H1 (cell line): ENCODE measurements at regions not wholly inside any gene's neighbourhood (a gene's known extent, or its start where the extent isn't known, plus 50 kb on each side); places are given as distances from the start of the nearest gene placed in this dataset.

ENCODE experiments used
- CTCF ChIA-PET: fragments of 300-600 bp; sonication (Branson Sonifier 250); formaldehyde crosslinking; loops from one replicate; lab custom pipeline; 2021; ENCODE audit not compliant: partially characterized antibody; lab: Charles Lee
- POLR2A ChIA-PET: fragments of 300-600 bp; sonication (Branson Sonifier 250); formaldehyde crosslinking; loops from one replicate; lab custom pipeline; 2021; ENCODE audit warnings: inconsistent platforms; ENCODE audit not compliant: partially characterized antibody; lab: Charles Lee
- DNase-seq, 2 experiments: peaks; one replicate each; pipeline versions ENCODE4 v3.0.0 to v3.0.0-alpha.2; 2010 to 2022; ENCODE audit warnings: low spot score in 2 of 2, low read depth in 1 of 2, mixed read lengths in 1 of 2
- FAIRE-seq: peaks from 2 replicates; lab custom pipeline; 2011; peaks lifted over from hg19 to GRCh38; lab: Jason Lieb, UNC
- H2AFZ ChIP-seq: 2 replicates; pipeline ENCODE4 v1.8.1; 2012; ENCODE audit warnings: low read length, inconsistent platforms
- H2AK5ac ChIP-seq: 2 replicates; pipeline ENCODE4 v1.6.1; 2013; ENCODE audit warnings: low read depth, low read length
- H2BK120ac ChIP-seq: replicated peaks from 2 replicates; pipeline ENCODE3; 2013; ENCODE audit warnings: low read depth, low read length, inconsistent platforms
- H2BK12ac ChIP-seq: 2 replicates; pipeline ENCODE4 v1.6.1; 2013; ENCODE audit warnings: low read depth, low read length
- H2BK15ac ChIP-seq: 2 replicates; pipeline ENCODE4 v1.6.1; 2013; ENCODE audit warnings: low read length
- H2BK20ac ChIP-seq: 2 replicates; pipeline ENCODE4 v1.6.1; 2013; ENCODE audit warnings: low read length
- H2BK5ac ChIP-seq: 2 replicates; pipeline ENCODE4 v1.6.1; 2013; ENCODE audit warnings: low read depth, low read length
- H3K14ac ChIP-seq: 2 replicates; pipeline ENCODE4 v1.6.1; 2013; ENCODE audit warnings: inconsistent platforms; ENCODE audit not compliant: insufficient read length
- H3K18ac ChIP-seq: 2 replicates; pipeline ENCODE4 v1.6.1; 2013; ENCODE audit warnings: low read length; ENCODE audit errors: extremely low read depth
- H3K23ac ChIP-seq: 2 replicates; pipeline ENCODE4 v1.6.1; 2013; ENCODE audit warnings: inconsistent platforms; ENCODE audit not compliant: insufficient read length
- H3K23me2 ChIP-seq: 2 replicates; pipeline ENCODE4 v1.6.1; 2013; ENCODE audit warnings: low read depth, low read length
- H3K27ac ChIP-seq: 2 replicates; pipeline ENCODE4 v1.6.1; 2011; ENCODE audit warnings: low read depth, low read length, inconsistent platforms
- H3K27me3 ChIP-seq, 4 experiments: replicated peaks in 1 of 4; 1 replicate in 1 of 4; 2 replicates in 3 of 4; pipeline versions ENCODE4 v1.6.1 to v1.8.1; 2011 to 2013; ENCODE audit warnings: low read length in 3 of 4, mild to moderate bottlenecking in 3 of 4, inconsistent platforms in 2 of 4, mixed read lengths in 2 of 4, moderate library complexity in 1 of 4; ENCODE audit not compliant: control insufficient read depth in 3 of 4, insufficient read depth in 3 of 4; ENCODE audit errors: extremely low read depth in 1 of 4
- H3K36me3 ChIP-seq, 4 experiments: 2 replicates each; pipeline versions ENCODE4 v1.6.1 to v1.8.1; 2011 to 2013; ENCODE audit warnings: mild to moderate bottlenecking in 4 of 4, low read length in 3 of 4, moderate library complexity in 2 of 4, control low read depth in 1 of 4, inconsistent platforms in 1 of 4; ENCODE audit not compliant: insufficient read depth in 4 of 4, control insufficient read depth in 2 of 4
- H3K4ac ChIP-seq: replicated peaks from 2 replicates; pipeline ENCODE3; 2013; ENCODE audit warnings: low read length, low read depth, mixed read lengths, inconsistent platforms; ENCODE audit not compliant: insufficient read length
- H3K4me1 ChIP-seq, 4 experiments: replicated peaks in 1 of 4; 1 replicate in 1 of 4; 2 replicates in 3 of 4; pipeline versions ENCODE4 v1.6.1 to v1.8.1; 2011 to 2013; ENCODE audit warnings: low read length in 3 of 4, inconsistent platforms in 2 of 4, mixed read lengths in 1 of 4; ENCODE audit not compliant: insufficient read depth in 4 of 4, control insufficient read depth in 3 of 4
- H3K4me2 ChIP-seq, 2 experiments: 2 replicates each; pipeline versions ENCODE4 v1.6.1 to v1.8.1; 2011 to 2013; ENCODE audit warnings: low read depth in 2 of 2, low read length in 2 of 2, control low read depth in 1 of 2, inconsistent platforms in 1 of 2, mild to moderate bottlenecking in 1 of 2; ENCODE audit not compliant: insufficient read depth in 1 of 2
- H3K4me3 ChIP-seq, 4 experiments: fragments of 200-600, 300-600 bp in 1 of 4; sonication (generic), shearing (Covaris generic), sonication (Bioruptor Twin) in 1 of 4; 2 replicates each; pipeline versions ENCODE4 v1.5.1 to v1.8.1; 2011 to 2016; ENCODE audit warnings: low read length in 4 of 4, low read depth in 3 of 4, control low read depth in 2 of 4, inconsistent platforms in 2 of 4, mild to moderate bottlenecking in 2 of 4, mixed read lengths in 1 of 4, moderate library complexity in 1 of 4; ENCODE audit not compliant: insufficient read depth in 2 of 4; ENCODE audit errors: extremely low read depth in 1 of 4
- H3K56ac ChIP-seq: replicated peaks from 2 replicates; pipeline ENCODE3; 2013; ENCODE audit warnings: low read depth, mild to moderate bottlenecking, mixed read lengths, low read length, inconsistent platforms; ENCODE audit not compliant: insufficient read length
- H3K79me1 ChIP-seq: 2 replicates; pipeline ENCODE4 v1.6.1; 2013; ENCODE audit warnings: low read depth, low read length, control low read depth
- H3K79me2 ChIP-seq, 2 experiments: 2 replicates each; pipeline versions ENCODE4 v1.6.1 to v1.8.1; 2012 to 2013; ENCODE audit warnings: low read length in 2 of 2, mild to moderate bottlenecking in 2 of 2, inconsistent platforms in 1 of 2; ENCODE audit not compliant: insufficient read depth in 2 of 2, control insufficient read depth in 1 of 2
- H3K9ac ChIP-seq, 4 experiments: replicated peaks in 1 of 4; 1 replicate in 1 of 4; 2 replicates in 3 of 4; pipeline versions ENCODE4 v1.6.1 to v1.8.1; 2011 to 2013; ENCODE audit warnings: low read depth in 3 of 4, low read length in 3 of 4, control low read depth in 2 of 4, mild to moderate bottlenecking in 2 of 4, moderate library complexity in 2 of 4, inconsistent platforms in 1 of 4; ENCODE audit errors: extremely low read depth in 1 of 4
- H3K9me3 ChIP-seq, 2 experiments: 2 replicates each; pipeline versions ENCODE4 v1.6.1 to v1.8.1; 2012 to 2013; ENCODE audit warnings: mild to moderate bottlenecking in 2 of 2, moderate library complexity in 2 of 2, control low read depth in 1 of 2, inconsistent platforms in 1 of 2, low read depth in 1 of 2, low read length in 1 of 2, mixed read lengths in 1 of 2; ENCODE audit not compliant: insufficient read depth in 2 of 2
- H4K20me1 ChIP-seq, 2 experiments: replicated peaks in 1 of 2; 2 replicates each; pipeline versions ENCODE3 to v1.8.1; 2011 to 2013; ENCODE audit warnings: inconsistent platforms in 2 of 2, low read length in 2 of 2, mild to moderate bottlenecking in 1 of 2; ENCODE audit not compliant: insufficient read depth in 2 of 2, control insufficient read depth in 1 of 2
- H4K5ac ChIP-seq: 2 replicates; pipeline ENCODE4 v1.6.1; 2013; ENCODE audit warnings: low read length, low read depth, mixed read lengths, inconsistent platforms; ENCODE audit not compliant: insufficient read length
- H4K8ac ChIP-seq: 2 replicates; pipeline ENCODE4 v1.8.0; 2013; ENCODE audit warnings: mild to moderate bottlenecking, moderate library complexity, low read length, inconsistent platforms; ENCODE audit not compliant: insufficient read depth; ENCODE audit errors: extremely low read depth
- H4K91ac ChIP-seq: replicated peaks from 2 replicates; pipeline ENCODE3; 2013; ENCODE audit warnings: low read length, mixed read lengths, inconsistent platforms; ENCODE audit not compliant: insufficient read length
- EP300 ChIP-seq, 2 experiments: IDR thresholded peaks; 1 replicate in 1 of 2; 2 replicates in 1 of 2; pipeline ENCODE4 v1.6.1; 2011 to 2012; ENCODE audit warnings: low read depth in 2 of 2, low read length in 2 of 2, mild to moderate bottlenecking in 2 of 2, borderline replicate concordance in 1 of 2, inconsistent platforms in 1 of 2, moderate library complexity in 1 of 2
- MAX ChIP-seq: IDR thresholded peaks from 2 replicates; pipeline ENCODE4 v1.6.1; 2012; ENCODE audit warnings: inconsistent platforms
- POU5F1 ChIP-seq: IDR thresholded peaks from 2 replicates; pipeline ENCODE4 v1.6.1; 2011; ENCODE audit warnings: low read depth, mild to moderate bottlenecking, low read length, moderate library complexity
- SP1 ChIP-seq: IDR thresholded peaks from 2 replicates; pipeline ENCODE4 v1.6.1; 2011; ENCODE audit warnings: low read depth, low read length
- SRF ChIP-seq: IDR thresholded peaks from 2 replicates; pipeline ENCODE4 v1.6.1; 2011; ENCODE audit warnings: mild to moderate bottlenecking, low read depth, low read length, moderate library complexity
- TAF1 ChIP-seq: IDR thresholded peaks from 2 replicates; pipeline ENCODE4 v1.6.1; 2011; ENCODE audit warnings: mild to moderate bottlenecking, low read depth, low read length
- WGBS, 2 experiments: shearing (Covaris generic) in 1 of 2; methylation state at CpG; one replicate each; pipeline versions ENCODE4 v1.1.6 to v1.1.7; 2013 to 2015; ENCODE audit warnings: low lambda C conversion rate in 2 of 2, mixed read lengths in 2 of 2, inconsistent platforms in 1 of 2, low coverage in 1 of 2, missing lambda C conversion rate in 1 of 2; ENCODE audit not compliant: insufficient replicate concordance in 2 of 2, insufficient coverage in 1 of 2, insufficient read length in 1 of 2; ENCODE audit errors: extremely low coverage in 1 of 2, missing lambda C conversion rate in 1 of 2; 5-methylcytosine and 5-hydroxymethylcytosine counted together

GRCh38 chr9:126559296-126559695, 54.4 kb upstream of the LMX1B start:
- Histone ChIP-seq H3K27ac (no peak overlapping the region), H3K4me3 (no peak overlapping the region), H3K27me3 (peaks cover 0 to under 1% (median 0%) of the 10 kb centered on the region in 4 experiments; a peak in 2 of 7 replicates), H2BK15ac (no peak overlapping the region), H3K4ac (no peak overlapping the region), H3K14ac (no peak overlapping the region), H2BK20ac (no peak overlapping the region), H3K79me1 (no peaks in the 10 kb centered on the region; the same call in 1 of the 2 replicates), H4K8ac (no peak overlapping the region), H3K4me2 (no peak overlapping the region), H3K36me3 (no peaks in the 10 kb centered on the region), H2AFZ (no peak overlapping the region), H2BK120ac (no peak overlapping the region), H4K5ac (no peak overlapping the region), H3K56ac (no peak overlapping the region), H3K18ac (no peak overlapping the region), H3K23me2 (no peaks in the 10 kb centered on the region), H2AK5ac (no peak overlapping the region), H3K79me2 (no peaks in the 10 kb centered on the region), H4K20me1 (no peaks in the 10 kb centered on the region), H3K9ac (no peak overlapping the region), H3K4me1 (peaks cover 0 to 2% (median 0%) of the 10 kb centered on the region in 4 experiments; a peak in 3 of 7 replicates), H3K23ac (no peak overlapping the region), H2BK5ac (no peak overlapping the region), H2BK12ac (no peak overlapping the region), H3K9me3 (no peaks in the 10 kb centered on the region), H4K91ac (no peak overlapping the region)
- 84% methylated on average over 2 of the region's 2 CpGs; no CpG with 5 or more reads in 1 of the 2 experiments for WGBS, 2 experiments
- ChIA-PET POLR2A (no interaction called here), CTCF (interaction anchor here (0.8 to 12.5 kb wide), 9 partner anchors 9 to 106 kb away, joined by 3 to 343 read pairs (median 26); no protein-coding TSS in a partner anchor)
- TF ChIP-seq EP300 (IDR thresholded peaks at IDR 0.05; ENCODE audit: borderline replicate concordance in 1 of 2, low read depth in 2 of 2, low read length in 2 of 2) (no peak), MAX (no peak), SRF (0 out of 2 replicates have a peak, but pooled peaks have one; percentile 18), TAF1 (no peak), SP1 (no peak), POU5F1 (no peak)
- FAIRE-seq, result no peak
- no peak for DNase-seq
